ENCODE measurements at regions not wholly inside any gene's neighbourhood (a gene's known extent, or its start where the extent isn't known, plus 50 kb on each side); places are given as distances from the start of the nearest gene placed in this dataset.

- TF ChIP-seq POLR2A (IDR thresholded peaks at IDR 0.05) (no peak), CTCF (IDR thresholded peaks at IDR 0.05) (no peak)
Observed at GRCh38 chr1:147834810-147835209, 67.8 kb upstream of the GJA8 start.

All from body of pancreas (tissue), 4 donors.